CD4-positive, alpha-beta T cell treated with Interleukin-4 for 4 hours (primary cell): ENCODE measurements at regions not wholly inside any gene's neighbourhood (a gene's known extent, or its start where the extent isn't known, plus 50 kb on each side); places are given as distances from the start of the nearest gene placed in this dataset.

Source experiments
- DNase-seq: peaks from one replicate; pipeline ENCODE4 v3.0.0-alpha.2; 2020

DNA sequence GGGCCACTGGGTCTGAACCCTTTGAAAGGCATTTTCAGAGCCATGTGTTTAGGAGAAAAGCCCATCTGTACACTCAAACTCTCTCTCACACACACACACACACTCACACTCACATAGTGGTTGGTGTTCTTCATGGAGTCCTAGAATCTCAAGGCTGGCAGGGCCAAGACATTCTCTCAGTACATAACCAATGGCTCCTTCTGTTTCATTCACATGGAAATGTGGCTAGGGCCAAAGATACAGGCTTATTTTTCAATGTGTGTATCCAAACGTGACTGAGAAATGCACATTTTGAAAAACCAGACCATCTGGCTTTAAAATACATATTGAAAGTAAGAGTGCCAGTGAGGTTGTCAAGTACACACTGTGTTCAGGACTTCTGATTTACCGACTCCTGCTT, 59.0 kb upstream of the SALL1 start:
- no peak for DNase-seq

DNA sequence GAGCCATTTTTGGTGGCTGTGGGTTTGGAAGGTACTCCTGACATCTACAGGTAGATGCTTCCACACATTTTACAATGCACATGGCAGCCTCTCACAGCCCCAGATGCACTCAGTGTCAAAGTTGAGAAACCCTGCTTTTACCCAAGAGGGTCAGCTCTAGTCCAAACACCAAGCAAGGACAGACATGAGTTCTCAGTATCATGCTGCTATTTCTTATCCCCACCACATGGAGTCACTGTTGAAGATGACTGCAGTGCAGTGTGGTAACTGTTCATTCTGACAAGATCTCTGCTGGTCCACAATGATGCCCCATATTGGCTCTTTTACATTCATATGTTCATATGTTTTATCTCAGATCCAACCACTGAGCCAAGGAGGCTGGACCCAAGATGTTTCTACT, 50.5 kb upstream of the SALL1 start:
- no peak for DNase-seq
